ENCODE measurements at regions not wholly inside any gene's neighbourhood (a gene's known extent, or its start where the extent isn't known, plus 50 kb on each side); places are given as distances from the start of the nearest gene placed in this dataset.

DNA sequence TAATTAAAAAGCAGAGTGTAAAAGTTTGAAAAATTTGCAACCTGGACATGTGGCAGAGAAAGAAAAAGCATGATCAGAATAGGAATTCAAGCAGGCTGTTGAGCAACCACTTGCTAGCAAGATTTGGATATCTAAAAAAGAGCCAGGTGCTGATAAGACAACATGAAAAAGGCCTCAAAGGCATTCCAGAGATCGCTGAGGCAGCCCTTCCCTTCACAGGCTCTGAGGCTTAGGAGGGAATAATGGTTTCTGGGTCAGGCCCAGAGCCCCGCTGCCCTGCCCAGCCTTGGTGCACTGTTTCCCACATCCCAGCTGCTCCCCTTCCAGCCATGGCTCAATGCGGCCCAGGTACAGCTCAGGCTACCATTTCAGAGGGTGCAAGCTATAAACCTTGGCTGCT, 64.1 kb upstream of the EEPD1 start:
- no peak for DNase-seq
- TF ChIP-seq, protein P1, sequence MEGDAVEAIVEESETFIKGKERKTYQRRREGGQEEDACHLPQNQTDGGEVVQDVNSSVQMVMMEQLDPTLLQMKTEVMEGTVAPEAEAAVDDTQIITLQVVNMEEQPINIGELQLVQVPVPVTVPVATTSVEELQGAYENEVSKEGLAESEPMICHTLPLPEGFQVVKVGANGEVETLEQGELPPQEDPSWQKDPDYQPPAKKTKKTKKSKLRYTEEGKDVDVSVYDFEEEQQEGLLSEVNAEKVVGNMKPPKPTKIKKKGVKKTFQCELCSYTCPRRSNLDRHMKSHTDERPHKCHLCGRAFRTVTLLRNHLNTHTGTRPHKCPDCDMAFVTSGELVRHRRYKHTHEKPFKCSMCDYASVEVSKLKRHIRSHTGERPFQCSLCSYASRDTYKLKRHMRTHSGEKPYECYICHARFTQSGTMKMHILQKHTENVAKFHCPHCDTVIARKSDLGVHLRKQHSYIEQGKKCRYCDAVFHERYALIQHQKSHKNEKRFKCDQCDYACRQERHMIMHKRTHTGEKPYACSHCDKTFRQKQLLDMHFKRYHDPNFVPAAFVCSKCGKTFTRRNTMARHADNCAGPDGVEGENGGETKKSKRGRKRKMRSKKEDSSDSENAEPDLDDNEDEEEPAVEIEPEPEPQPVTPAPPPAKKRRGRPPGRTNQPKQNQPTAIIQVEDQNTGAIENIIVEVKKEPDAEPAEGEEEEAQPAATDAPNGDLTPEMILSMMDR (IDR thresholded peaks at IDR 0.05; ENCODE audit: low read depth, low read length, missing control alignments): no peak

DNA sequence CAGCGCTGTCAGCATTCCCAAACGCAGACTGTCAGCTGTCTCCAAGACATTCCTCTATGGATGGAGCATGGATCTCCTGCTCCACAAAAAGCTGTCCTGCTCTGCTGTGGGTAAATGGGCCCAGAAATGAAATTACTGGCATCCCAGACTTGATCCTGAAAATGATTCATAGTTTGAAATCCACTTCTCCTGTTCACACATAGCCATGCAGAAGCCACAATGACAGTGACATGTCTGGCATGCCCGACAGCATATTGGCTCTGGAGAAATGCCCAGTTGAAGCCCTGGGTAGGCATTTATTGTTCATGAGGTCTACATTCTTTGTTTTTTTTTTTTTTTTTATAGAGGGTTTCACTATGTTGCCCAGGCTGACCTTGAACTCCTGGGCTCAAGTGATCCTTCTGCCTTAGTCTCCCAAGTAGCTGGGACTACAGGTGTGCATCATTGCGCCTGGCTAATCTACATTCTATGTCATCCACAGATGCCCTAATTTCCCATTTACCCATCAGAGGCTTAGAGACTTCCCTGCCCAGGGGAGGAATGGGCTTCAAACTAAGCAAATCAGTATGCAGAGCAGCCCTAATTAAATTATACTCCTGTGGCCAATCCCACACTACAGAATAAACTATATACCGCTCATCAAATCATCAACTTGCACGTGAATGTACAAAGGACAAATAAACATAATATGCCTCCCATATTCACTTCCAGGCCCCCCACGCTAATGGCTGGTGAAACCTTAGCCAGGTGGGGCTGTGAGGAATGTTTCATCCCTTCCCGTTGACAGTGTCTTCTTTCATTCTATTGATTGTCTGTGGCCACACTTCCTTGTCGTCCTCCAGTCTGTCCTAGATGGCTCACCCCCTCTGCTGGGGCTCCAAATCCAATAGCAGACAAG, 61.8 kb upstream of the EEPD1 start:
- H3K36me3 ChIP-seq (replicated peaks): no peaks in the 10 kb centered on the region
- in situ Hi-C loops (cut with HindIII; ENCODE audit: low pct_ligation_motif_present, low sequenced_read_pairs): no loop called here
- no peaks in the 10 kb centered on the region for H3K27me3 ChIP-seq (replicated peaks)
- H3K27ac ChIP-seq: no peak overlapping the region
- TF ChIP-seq, protein P1 (IDR thresholded peaks at IDR 0.05; ENCODE audit: low read depth, low read length, missing control alignments): no peak
- no peak overlapping the region for H3K4me3 ChIP-seq (ENCODE audit: low read depth, low read length)
- no peak for DNase-seq

More for the DNA sequence above, 64.1 kb upstream of the EEPD1 start:
- Histone ChIP-seq H3K4me3 (ENCODE audit: low read depth, low read length) (no peak overlapping the region), H3K36me3 (replicated peaks) (no peaks in the 10 kb centered on the region), H3K27ac (no peak overlapping the region), H3K27me3 (replicated peaks) (no peaks in the 10 kb centered on the region)
- in situ Hi-C loops (cut with HindIII; ENCODE audit: low pct_ligation_motif_present, low sequenced_read_pairs): no loop called here

DNA sequence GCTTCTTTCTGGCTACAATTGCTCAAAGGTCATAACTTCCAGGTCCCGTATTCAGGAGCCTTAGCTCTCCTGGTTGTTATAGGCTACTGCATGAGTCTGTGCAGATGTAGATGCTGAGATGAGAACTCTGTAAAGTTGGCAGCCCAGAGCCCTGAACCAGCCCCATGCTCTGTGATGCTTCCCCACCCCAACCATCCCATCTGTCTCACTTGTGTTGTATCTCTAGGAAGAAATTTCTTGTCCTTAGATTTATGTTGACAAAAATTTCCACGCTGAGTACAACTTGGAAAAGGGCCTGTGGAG, 61.2 kb upstream of the EEPD1 start:
- DNase-seq: no peak
- Histone ChIP-seq H3K36me3 (replicated peaks) (no peaks in the 10 kb centered on the region), H3K27me3 (replicated peaks) (no peaks in the 10 kb centered on the region), H3K4me3 (ENCODE audit: low read depth, low read length) (no peak overlapping the region), H3K27ac (no peak overlapping the region)
- in situ Hi-C loops (cut with HindIII; ENCODE audit: low pct_ligation_motif_present, low sequenced_read_pairs): no loop called here
- TF ChIP-seq, protein P1 (IDR thresholded peaks at IDR 0.05; ENCODE audit: low read depth, low read length, missing control alignments): no peak

DNA sequence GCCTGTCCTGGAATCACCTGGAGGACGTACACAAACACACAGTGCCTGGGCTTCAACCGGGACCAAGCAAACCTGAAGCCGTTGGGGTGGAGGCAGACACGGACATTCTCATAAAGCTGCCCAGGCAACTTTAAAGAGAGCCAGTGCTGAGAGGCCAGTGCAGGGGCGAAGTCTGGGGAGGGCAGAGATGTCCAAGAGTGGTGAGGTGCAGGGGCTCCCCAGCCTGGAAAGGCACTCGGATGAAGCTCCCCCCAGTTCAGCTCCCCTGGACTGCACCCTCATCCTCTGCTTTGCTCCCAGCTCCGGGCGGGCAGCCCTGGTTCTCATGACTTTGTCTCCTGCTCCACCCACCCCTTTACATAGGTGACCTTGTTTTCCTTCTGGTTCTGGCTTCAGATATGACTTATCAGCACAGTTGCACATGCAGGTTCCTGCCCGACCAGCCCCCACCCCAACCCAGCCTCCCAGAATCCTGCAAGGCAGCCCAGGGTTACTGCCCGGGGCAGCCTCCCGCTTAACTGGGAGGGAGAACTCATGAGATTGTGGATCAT, 60.8 kb upstream of the EEPD1 start:
- no peak overlapping the region for H3K4me3 ChIP-seq (ENCODE audit: low read depth, low read length)
- TF ChIP-seq, protein P1 (IDR thresholded peaks at IDR 0.05; ENCODE audit: low read depth, low read length, missing control alignments): no peak
- H3K27me3 ChIP-seq (replicated peaks): no peaks in the 10 kb centered on the region
- no peak overlapping the region for H3K27ac ChIP-seq
- in situ Hi-C loops (cut with HindIII; ENCODE audit: low pct_ligation_motif_present, low sequenced_read_pairs): no loop called here
- no peaks in the 10 kb centered on the region for H3K36me3 ChIP-seq (replicated peaks)
- no peak for DNase-seq

DNA sequence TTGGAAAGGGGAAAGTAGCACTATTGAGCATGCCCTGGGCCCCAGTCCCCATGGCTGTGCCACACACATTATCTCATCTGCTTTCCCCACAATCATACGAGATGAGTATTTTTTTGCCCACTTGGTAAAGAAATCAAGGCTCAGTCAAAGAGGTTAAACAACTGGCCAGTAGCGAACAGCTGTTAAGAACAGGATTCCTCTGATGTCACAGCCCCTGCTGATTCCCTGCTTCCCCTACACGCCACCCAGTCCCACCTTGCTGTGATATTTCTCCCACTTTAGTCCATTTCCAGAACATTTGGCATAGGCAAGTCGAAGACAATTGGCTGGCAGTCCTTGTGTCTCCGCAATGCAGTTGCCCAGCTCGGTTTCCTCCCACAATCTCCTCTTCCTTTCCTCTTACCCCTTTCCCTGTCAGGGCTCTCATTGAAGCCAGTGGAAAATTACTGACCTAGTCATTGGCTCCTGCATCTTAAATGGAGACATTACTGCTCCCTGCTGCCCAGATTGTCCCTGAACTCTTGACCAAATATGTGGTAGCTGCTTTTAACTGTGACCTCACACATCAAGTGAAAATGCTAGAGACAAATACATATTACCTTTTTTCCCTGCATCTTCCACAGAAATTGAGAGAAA, 56.5 kb upstream of the EEPD1 start:
- Histone ChIP-seq H3K27ac (no peak overlapping the region), H3K4me3 (ENCODE audit: low read depth, low read length) (no peak overlapping the region), H3K27me3 (replicated peaks) (no peaks in the 10 kb centered on the region), H3K36me3 (replicated peaks) (no peaks in the 10 kb centered on the region)
- in situ Hi-C loops (cut with HindIII; ENCODE audit: low pct_ligation_motif_present, low sequenced_read_pairs): no loop called here
- DNase-seq: no peak
- TF ChIP-seq, protein P1 (IDR thresholded peaks at IDR 0.05; ENCODE audit: low read depth, low read length, missing control alignments): no peak

Measured in brain microvascular endothelial cell (primary cell).